ENCODE measurements at regions not wholly inside any gene's neighbourhood (a gene's known extent, or its start where the extent isn't known, plus 50 kb on each side); places are given as distances from the start of the nearest gene placed in this dataset.

DNA sequence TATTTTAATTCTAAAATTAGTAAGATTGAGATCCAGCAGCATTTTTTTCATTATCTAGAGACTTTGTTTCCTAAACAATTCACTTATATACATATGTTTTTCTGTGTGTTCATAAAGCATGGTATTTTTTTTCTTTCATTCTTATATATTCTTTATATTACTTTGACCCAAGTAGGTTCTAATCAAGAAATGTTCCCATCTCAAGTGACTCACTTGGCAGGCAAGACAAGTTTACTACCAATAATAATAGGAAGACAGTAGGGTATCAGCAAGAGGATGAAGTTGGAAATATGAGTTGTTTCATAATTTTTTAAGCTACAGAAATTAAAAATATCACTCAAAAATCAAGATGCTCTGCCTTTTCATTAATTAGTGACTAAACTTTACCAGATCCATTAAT is 613.4 kb upstream of the ATP2B1 start:
- Histone ChIP-seq H3K27ac (ENCODE audit: insufficient read length, low read depth, low read length) (no peak overlapping the region), H3K14ac (ENCODE audit: insufficient read depth, low read length) (no peak overlapping the region), H2AK5ac (ENCODE audit: insufficient read length, low read length) (no peak overlapping the region), H3K23me2 (ENCODE audit: insufficient read length, low read depth, low read length, poor library complexity, severe bottlenecking) (no peaks in the 10 kb centered on the region), H3K9me3 (ENCODE audit: control insufficient read depth, low read depth, low read length) (no peaks in the 10 kb centered on the region), H3K4me1 (ENCODE audit: insufficient read depth, low read length) (0 out of 2 replicates have a peak, but pooled peaks cover 2% of the 10 kb centered on the region), H2BK15ac (ENCODE audit: low read depth, low read length) (no peak overlapping the region), H3T11ph (ENCODE audit: low read length) (no peak overlapping the region), H3K4me2 (ENCODE audit: insufficient read depth, insufficient read length, low read length) (no peak overlapping the region), H2BK5ac (ENCODE audit: insufficient read length, low read length) (no peak overlapping the region), H3K4ac (ENCODE audit: low read depth, low read length) (no peak overlapping the region), H3K56ac (ENCODE audit: insufficient read length, low read depth, low read length) (no peak overlapping the region), H4K91ac (ENCODE audit: insufficient read length, low read depth, low read length) (no peak overlapping the region), H2AFZ (ENCODE audit: low read length) (no peak overlapping the region), H3K9ac (ENCODE audit: extremely low read depth, insufficient read length, low read length) (no peak overlapping the region), H3K18ac (ENCODE audit: insufficient read length, low read depth, low read length) (no peak overlapping the region), H3K79me1 (ENCODE audit: insufficient read depth, low read depth, low read length, poor library complexity, severe bottlenecking) (no peaks in the 10 kb centered on the region), H2BK20ac (ENCODE audit: low read depth, low read length, poor library complexity, severe bottlenecking) (no peak overlapping the region), H4K5ac (ENCODE audit: insufficient read length, low read depth, low read length) (no peak overlapping the region), H4K20me1 (ENCODE audit: control insufficient read depth, insufficient read depth, insufficient read length) (no peaks in the 10 kb centered on the region), H2BK12ac (ENCODE audit: insufficient read length, low read depth, low read length) (no peak overlapping the region), H3K23ac (ENCODE audit: insufficient read length, low read depth, low read length) (no peak overlapping the region), H3K27me3 (ENCODE audit: insufficient read depth, low read length) (no peaks in the 10 kb centered on the region), H2BK120ac (ENCODE audit: low read depth, low read length, poor library complexity, severe bottlenecking) (no peak overlapping the region), H4K8ac (replicated peaks; ENCODE audit: insufficient read length, low read depth, low read length) (no peak overlapping the region), H3K79me2 (ENCODE audit: insufficient read depth, low read length) (no peaks in the 10 kb centered on the region)
- H3K27me3 Mint-ChIP-seq (ENCODE audit: low read depth) = no peaks in the 10 kb centered on the region
- H3K27ac Mint-ChIP-seq = no peak overlapping the region
- H3K4me1 Mint-ChIP-seq = peaks cover 15 to 18% of the 10 kb centered on the region in 2 experiments
- H3K9me3 Mint-ChIP-seq = peaks cover 0 to 8% of the 10 kb centered on the region in 2 experiments; a peak in 3 of 5 replicates
- no peak overlapping the region for H3K4me3 Mint-ChIP-seq
- no peak for TF ChIP-seq CTCF (conservative IDR thresholded peaks at IDR 0.05)
- no peak for DNase-seq
- H3K36me3 Mint-ChIP-seq (ENCODE audit: insufficient read depth in 1 of 3, low read depth in 3 of 3) = peaks cover 2 to 14% (median 5%) of the 10 kb centered on the region in 3 experiments; a peak in 5 of 7 replicates

All from H9 (cell line).